GM18505 (cell line): ENCODE measurements at regions not wholly inside any gene's neighbourhood (a gene's known extent, or its start where the extent isn't known, plus 50 kb on each side); places are given as distances from the start of the nearest gene placed in this dataset.
"Not testable (repeated sequence)": the region's sequence is repeated elsewhere in the genome, so short reads cannot be mapped to it uniquely, and the experiment has no call there.

Experiments used
- ATAC-seq: cut with Tn5 transposase; IDR thresholded peaks from one replicate; pipeline ENCODE4 v1.9.1; 2021; ENCODE audit not compliant: unreplicated experiment
- POLR2A ChIP-seq: IDR thresholded peaks from 4 replicates; pipeline ENCODE4 v1.6.1; 2011; ENCODE audit warnings: borderline replicate concordance; ENCODE audit not compliant: insufficient read depth, insufficient read length; ENCODE audit errors: extremely low read depth

- TF ChIP-seq POLR2A, result no peak
- peak; percentile 91 for ATAC-seq
These were observed 77.6 kb upstream of the TMC1 start for GRCh38 chr9:72443855-72444254.

- no peak for TF ChIP-seq POLR2A
- ATAC-seq, result no peak
These were observed 77.0 kb upstream of the ZFAND5 start for GRCh38 chr9:72441848-72442607.

- ATAC-seq, result no peak
- no peak for TF ChIP-seq POLR2A
These were observed 76.2 kb upstream of the ZFAND5 start for GRCh38 chr9:72440992-72441847.

- no peak for ATAC-seq
- no peak for TF ChIP-seq POLR2A
These were observed 75.4 kb upstream of the ZFAND5 start for GRCh38 chr9:72440378-72440777.

- ATAC-seq, result not testable (repeated sequence)
These were observed 68.7 kb upstream of the ZFAND5 start for GRCh38 chr9:72433616-72434267.

- no peak for TF ChIP-seq POLR2A
- ATAC-seq, result no peak
These were observed 66.0 kb upstream of the ZFAND5 start for GRCh38 chr9:72431036-72431435.

GRCh38 chr9:72428329-72428728, 63.3 kb upstream of the ZFAND5 start:
- TF ChIP-seq POLR2A, result no peak
- ATAC-seq, result no peak

GRCh38 chr9:72427801-72428200, 62.8 kb upstream of the ZFAND5 start:
- no peak for TF ChIP-seq POLR2A
- no peak for ATAC-seq

GRCh38 chr9:72424131-72424530, 59.1 kb upstream of the ZFAND5 start:
- no peak for ATAC-seq
- TF ChIP-seq POLR2A, result no peak

- no peak for ATAC-seq
- TF ChIP-seq POLR2A, result no peak
These were observed 57.2 kb upstream of the ZFAND5 start for GRCh38 chr9:72422214-72422613.

GRCh38 chr9:72420783-72421182, 55.8 kb upstream of the ZFAND5 start:
- ATAC-seq, result no peak
- no peak for TF ChIP-seq POLR2A

GRCh38 chr9:72415948-72416347, 50.9 kb upstream of the ZFAND5 start:
- no peak for TF ChIP-seq POLR2A
- ATAC-seq, result no peak

- TF ChIP-seq POLR2A, result no peak
- no peak for ATAC-seq
These were observed 50.2 kb upstream of the ZFAND5 start for GRCh38 chr9:72415163-72415562.
